A549 (cell line): ENCODE measurements at regions not wholly inside any gene's neighbourhood (a gene's known extent, or its start where the extent isn't known, plus 50 kb on each side); places are given as distances from the start of the nearest gene placed in this dataset.

Experiments used
- CHD2 ChIP-seq: fragments of 150-350 bp; IDR thresholded peaks from 2 replicates; pipeline ENCODE4 v1.6.1; 2014; ENCODE audit warnings: low read length; ENCODE audit not compliant: partially characterized antibody
- CTCF ChIP-seq: fragments of >200 bp; sonication (Bioruptor Twin); formaldehyde crosslinking; IDR thresholded peaks from 3 replicates; pipeline ENCODE4 v1.5.1; 2016
- HOXA7 ChIP-seq: fragments of 250-450 bp; sonication (Bioruptor Pico); IDR thresholded peaks from 2 replicates; pipeline ENCODE4 v1.5.0; 2020; ENCODE audit warnings: mild to moderate bottlenecking, moderate library complexity
- MYC ChIP-seq: IDR thresholded peaks from 2 replicates; pipeline ENCODE4 v1.6.1; 2012; ENCODE audit warnings: mild to moderate bottlenecking, inconsistent platforms, low read length, improper control_type of control experiment, borderline replicate concordance
- NR3C1 ChIP-seq: fragments of >200 bp; sonication (Bioruptor Twin); formaldehyde crosslinking; IDR thresholded peaks from 3 replicates; pipeline ENCODE4 v1.6.1; 2017
- RAD21 ChIP-seq, 2 experiments: fragments of >200 bp in 1 of 2; sonication (Bioruptor Twin) in 1 of 2; formaldehyde crosslinking in 1 of 2; IDR thresholded peaks in 1 of 2; conservative IDR thresholded peaks in 1 of 2; 2 replicates in 1 of 2; 3 replicates in 1 of 2; pipeline ENCODE4 v1.6.1; 2012 to 2018; ENCODE audit warnings: inconsistent platforms in 1 of 2
- RFX5 ChIP-seq: fragments of 450-650 bp; IDR thresholded peaks from 2 replicates; pipeline ENCODE4 v1.7.1; 2014; ENCODE audit warnings: antibody characterized with exemption, mild to moderate bottlenecking, moderate library complexity

- TF ChIP-seq CTCF (no peak), RAD21 (conservative IDR thresholded peaks at IDR 0.05 in 1 of 2, IDR thresholded peaks at IDR 0.05 in 1 of 2) (no peak), NR3C1 (no peak), CHD2 (no peak), RFX5 (no peak), HOXA7 (CRISPR knock-in tag) (no peak), MYC (no peak)
Observed at GRCh38 chr2:188705191-188705590, 269.0 kb upstream of the COL3A1 start.
